ENCODE measurements at regions not wholly inside any gene's neighbourhood (a gene's known extent, or its start where the extent isn't known, plus 50 kb on each side); places are given as distances from the start of the nearest gene placed in this dataset.

DNA sequence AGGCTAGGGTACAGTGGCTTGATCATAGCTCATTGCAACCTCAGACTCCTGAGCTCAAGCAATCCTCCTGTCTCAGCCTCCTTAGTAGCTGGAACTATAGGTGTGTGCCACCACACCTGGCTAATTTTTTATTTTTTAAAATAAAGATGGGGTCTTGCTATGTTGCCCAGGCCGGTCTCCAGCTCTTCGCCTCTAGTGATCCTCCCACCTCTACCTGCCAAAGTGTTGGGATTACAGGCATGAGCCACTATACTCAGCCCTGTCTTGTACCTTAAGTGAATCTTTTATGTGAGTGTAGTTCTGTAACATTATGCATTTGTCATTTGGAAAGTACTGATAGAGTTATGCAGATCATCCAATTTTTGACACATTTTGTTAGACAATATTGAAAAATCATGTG is 66.9 kb upstream of the C15orf39 start:
- no peak for DNase-seq

DNA sequence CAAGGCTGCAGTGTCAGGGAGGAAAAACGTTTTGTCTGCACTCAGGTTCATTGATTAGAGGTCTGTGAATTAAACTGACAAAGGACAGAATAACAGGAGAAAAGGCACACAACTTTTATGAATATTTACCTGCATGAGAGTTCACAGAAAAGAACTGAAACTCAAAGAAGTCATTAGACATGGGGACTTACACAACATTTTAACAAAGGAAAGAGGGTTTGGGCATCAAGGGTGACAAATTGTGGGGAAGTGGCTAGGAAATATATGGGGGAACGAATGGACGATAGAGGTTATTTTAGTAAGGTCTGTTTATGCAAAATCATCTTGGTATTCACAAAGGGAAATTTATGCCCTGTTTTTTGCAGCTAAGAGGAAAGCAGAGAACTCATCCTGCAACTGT is 65.6 kb upstream of the C15orf39 start:
- DNase-seq = no peak

DNA sequence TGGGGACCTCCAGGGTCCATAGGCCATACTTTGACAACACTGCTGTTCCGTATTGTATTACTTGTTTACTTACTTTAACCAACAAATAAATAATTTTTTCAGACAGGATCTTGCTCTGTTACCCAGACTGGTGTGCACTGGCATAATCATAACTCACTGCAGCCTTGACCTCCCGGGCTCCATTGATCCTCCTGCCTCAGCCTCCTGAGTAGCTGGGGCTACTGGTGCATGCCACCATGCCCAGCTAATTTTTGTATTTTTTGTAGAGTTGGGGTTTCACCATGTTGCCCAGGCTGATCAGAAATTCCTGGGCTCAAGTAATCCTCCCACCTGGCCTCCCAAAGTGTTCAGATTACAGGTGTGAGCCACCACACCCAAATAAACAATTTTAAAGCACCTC is 64.9 kb upstream of the C15orf39 start:
- no peak for DNase-seq

DNA sequence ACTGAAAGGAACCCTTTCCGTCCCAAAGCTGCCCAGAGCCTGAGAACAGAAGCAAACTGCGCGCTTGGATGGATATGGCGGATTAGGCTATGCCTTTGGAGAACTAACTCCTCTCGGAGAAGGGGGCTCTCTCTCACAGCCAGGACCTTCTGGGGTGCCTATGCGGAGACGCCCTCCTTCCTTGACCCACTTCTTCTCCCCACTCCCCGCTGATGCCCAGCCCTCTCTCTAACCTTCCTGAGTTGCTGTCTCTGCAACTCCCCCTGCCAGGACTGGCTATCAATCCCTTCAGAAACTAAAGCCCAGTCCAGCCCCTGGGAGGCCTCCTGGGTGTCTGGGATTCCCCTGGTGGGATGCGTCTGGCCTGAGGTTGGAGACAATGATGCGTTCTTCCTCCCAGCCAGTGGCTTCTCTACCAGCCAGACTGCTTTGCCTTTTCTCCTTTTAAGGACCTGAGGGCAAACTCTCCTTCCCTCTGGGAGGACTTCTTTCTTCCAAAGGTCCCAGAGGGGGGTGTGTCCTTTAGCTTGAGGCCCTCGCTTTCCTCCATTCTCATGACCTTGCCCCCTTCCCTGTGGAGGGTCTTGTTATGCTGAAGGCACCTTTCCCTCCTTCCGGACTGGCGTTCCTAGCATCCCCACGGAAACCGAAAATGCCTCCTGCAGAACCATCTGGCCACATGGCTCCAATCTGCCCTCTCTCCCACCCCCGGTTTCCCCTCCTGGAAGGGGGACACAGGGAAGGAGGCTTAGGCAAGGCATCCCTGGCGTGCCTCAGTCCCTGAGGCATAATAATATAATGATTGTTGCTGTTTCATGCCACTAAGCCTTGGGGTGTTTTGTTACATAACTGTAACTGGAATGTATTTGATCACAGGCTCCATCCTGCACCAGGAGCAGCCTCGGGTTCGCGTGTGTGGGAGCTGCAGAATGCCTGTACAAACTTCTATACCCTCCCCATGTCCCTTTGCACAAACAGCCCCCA is 63.4 kb upstream of the C15orf39 start:
- no peak for DNase-seq

DNA sequence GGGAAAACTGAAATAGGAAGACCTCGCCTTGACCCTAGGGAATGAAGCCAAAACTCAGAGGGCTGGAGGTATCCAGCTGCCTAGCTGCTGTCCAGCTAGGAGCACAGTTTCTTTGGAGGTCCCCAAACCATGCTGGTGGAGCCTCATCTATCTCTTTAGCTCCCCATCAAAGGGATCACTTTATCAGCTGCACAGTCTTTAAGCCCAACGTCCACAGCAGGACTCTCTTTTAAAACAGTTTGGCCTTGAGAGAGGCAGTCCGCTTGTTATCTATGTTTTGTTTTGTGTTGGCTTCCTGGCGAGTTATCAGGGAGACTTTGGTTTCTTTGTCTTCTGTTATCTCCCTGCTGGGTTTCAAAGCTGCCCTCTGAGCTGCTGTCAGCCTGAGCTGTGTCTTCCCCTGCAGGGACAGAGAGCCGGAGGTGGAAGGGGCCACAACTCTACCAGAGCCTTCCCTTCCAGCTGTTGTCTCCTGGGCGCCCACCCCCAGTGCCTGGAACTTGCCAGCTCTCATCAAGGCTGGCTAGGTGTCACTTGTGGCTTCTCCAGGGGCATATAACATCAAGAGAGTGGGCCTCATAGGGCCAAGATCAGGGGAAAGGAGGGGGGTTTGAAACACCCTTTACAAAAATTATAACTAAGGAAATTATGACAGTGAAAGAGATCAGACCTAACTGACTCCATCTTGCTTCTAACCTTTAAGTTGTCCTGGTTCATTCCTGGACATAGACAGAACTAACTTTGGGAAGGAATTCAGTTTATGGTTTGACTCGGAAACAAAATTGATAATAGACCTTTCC is 61.4 kb upstream of the C15orf39 start:
- no peak for DNase-seq

DNA sequence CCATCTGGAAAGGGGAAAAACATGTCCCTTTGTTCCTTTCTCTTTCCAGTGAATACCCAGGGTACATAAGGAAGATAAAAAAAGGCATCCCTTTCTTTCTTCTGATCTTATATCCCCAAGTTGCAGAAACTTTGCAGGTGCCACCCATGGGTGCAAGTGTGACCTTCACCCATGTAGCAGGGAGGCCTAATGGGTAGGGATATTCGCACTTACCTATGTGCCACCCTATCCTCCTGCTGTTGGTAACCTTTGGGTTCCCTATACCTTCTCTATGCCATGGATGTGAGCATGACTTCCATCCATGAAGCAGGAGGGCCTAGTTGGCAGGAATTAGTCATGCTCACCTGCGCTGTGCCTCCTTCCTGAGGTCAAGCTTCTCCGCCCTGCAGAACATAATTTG is 59.2 kb upstream of the C15orf39 start:
- DNase-seq = no peak

DNA sequence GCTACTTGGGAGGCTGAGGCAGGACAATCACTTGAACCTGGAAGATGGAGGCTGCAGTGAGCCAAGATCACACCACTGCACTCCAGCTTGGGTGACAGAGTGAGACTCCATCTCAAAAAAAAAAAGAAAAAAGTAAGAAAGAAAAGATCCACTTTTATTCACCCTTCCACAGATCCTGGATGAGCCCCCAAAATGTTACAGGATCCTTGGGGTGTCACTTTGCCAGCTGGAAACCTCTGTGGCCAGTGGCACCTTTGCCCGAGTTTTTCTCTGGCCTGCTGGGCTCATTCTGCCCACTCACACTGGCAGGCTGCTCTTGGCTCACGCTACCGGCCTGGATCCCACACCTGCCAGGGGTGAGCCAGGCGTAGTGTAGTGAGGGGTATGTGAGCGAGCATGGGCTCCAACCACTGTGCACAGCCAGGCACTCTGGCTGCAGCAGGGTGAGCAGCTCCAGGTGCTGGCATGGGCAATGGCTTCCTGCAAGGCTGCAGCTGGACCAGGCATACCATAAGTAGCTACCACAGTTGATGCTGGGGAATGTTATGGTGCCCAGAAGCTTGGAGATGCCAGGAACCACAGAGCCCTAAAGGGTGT is 57.8 kb upstream of the C15orf39 start:
- no peak for DNase-seq

DNA sequence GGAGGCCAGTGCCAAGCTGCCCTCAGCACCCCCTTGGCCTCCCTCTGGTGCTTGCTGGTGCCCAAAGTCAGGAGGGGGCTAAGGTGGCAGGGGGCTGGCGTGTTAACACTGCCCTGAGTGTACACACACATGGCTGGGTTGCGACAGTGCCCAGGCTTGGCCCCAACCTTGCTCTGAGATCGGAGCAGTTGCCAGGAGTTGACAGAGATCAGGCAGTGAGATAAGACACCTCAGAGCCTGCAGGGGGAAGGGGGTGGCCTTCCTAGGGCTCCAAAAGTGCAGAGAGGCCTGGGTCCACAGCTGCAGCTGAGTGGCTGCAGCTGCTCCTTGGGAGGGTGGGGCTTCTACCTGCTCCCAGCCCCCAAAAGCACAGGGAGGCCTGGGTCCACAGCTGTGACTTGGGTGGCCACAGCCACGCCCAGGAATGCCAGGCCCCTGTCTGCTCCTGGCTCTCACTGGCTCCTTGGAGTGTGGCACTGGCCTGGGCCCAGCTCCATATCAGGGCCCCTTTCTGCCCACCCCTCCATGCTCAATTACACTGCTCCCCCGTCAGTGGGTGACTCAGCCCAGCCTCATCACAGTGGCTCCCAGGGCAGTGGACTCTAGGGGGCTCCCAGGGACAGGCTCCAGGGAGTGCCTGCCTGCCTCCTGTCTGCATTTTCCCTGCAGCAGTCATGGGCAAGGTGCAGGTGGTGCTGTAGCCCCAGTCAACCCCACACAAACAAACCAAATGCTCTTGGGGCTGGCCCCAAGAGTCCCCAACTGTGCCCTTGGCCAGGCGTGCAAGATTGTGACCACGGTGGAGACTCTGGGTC is 56.4 kb upstream of the C15orf39 start:
- DNase-seq = no peak

DNA sequence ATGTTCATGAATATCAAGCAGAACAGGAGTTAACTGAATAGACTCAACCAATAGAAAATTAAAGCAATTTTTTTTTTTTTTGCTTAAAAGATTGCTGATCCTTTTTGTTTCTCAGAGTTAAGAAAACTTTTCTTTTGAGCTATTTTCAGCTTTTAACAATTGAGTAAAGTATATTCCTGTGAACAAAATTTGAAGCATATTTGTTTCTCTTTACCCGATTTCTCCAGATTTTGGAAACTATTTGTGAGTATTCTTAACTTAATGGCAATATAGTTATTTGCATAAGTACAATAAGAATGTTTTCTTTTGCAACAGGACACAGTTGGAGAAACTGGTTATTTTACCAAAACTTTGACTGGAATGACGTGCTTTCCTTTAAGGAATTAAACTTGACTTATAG is 53.4 kb upstream of the C15orf39 start:
- DNase-seq = no peak

DNA sequence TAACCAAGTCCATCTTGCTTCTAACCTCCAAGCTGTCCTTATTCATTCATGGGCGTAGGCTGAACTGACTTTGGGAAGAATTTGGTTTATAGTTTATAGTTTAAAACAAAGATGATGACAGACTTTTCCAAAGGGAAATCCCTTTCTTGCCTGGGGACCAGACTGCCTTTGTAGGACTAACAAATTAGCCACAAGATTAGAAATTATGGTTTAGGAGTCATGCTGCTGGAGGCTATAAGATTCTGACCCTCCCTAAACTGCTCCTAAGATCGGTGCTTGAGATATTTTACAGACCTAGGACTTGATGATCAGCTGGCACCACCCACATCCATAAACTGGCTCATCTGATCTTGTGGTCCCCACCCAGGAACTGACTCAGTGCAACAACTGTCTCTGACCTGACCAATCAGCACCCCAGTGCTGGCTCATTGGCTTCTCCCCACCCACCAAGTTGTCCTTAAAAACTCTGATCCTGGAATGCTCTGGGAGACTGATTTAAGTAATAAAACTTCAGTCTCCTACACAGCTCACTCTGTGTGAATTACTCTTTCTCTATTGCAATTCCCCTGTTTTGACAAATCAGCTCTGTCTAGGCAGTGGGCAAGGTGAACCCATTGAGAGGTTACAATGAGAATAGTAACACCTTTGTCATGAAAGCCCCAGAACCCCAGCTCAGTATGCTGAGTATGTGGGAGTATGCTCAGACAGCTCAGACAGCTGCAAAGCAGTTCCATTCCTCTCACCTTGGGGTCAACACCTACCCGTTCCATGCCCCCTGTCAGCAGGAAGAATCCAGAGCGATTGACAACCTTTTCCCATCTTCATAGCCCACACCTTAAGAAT is 51.6 kb upstream of the C15orf39 start:
- DNase-seq = no peak

DNA sequence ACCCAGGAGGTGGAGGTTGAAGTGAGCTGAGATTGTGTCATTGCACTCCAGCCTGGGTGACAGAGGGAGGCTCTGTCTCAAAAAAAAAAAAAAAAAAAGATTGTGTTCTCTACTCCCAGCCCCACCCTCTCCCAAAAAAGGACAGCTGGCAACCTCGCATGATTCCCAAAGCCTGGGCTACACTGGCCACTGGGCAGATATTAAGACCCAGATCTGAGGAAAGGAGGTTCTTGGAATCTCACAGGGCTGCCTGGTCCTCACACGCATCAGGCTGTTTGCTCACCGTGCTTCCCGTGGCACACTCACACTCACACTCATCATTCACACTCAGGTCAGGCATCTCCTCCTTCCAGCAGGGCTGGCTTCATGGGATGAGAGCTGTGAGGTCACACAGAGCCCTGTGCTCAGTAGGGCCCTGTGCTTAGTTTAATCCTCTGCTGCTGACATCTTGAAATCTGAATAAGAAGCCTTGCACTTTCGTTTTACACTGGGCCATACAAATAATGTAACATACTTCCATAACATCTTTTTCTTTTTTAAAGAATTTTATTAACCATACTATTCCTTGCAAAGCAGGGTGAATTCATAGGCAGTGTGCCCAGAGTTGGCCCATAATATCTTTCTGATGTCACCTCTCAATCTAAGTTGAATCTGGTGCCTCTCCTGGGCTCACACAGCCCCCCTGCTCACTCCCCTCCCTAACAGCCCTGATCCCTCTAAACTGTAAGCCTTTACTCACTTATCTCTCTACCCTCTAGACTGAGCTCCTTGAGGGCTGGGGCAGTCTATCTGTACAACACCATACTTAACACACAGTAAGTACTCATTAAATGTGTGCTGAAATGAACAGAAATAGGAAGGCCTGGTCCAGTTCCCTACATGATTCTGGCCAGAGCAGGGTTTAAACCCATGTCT is 50.2 kb upstream of the C15orf39 start:
- no peak for DNase-seq
